GM23338 (cell line): ENCODE measurements at regions not wholly inside any gene's neighbourhood (a gene's known extent, or its start where the extent isn't known, plus 50 kb on each side); places are given as distances from the start of the nearest gene placed in this dataset.

Source experiments
- ATAC-seq: fragments of 200-7000 bp; cut with Tn5 transposase; 3 replicates; pipeline ENCODE4 v1.9.1; 2020
- DNase-seq: peaks from one replicate; pipeline ENCODE4 v3.0.0-alpha.2; 2015; ENCODE audit warnings: low spot score
- H2AFZ ChIP-seq: fragments of 200-600 bp; sonication (generic); 2 replicates; pipeline ENCODE4 v1.8.0; 2016; ENCODE audit warnings: antibody characterized with exemption, mild to moderate bottlenecking, moderate library complexity
- H3F3A ChIP-seq: fragments of 200-600 bp; sonication (generic); replicated peaks from 2 replicates; pipeline ENCODE4 v1.8.0; 2017; ENCODE audit warnings: antibody characterized with exemption, mixed run types, low read depth
- H3K27ac ChIP-seq: fragments of 200-600 bp; sonication (generic); 2 replicates; pipeline ENCODE4 v1.6.1; 2016; ENCODE audit warnings: low read depth
- H3K27me3 ChIP-seq: fragments of 200-600 bp; sonication (generic); 2 replicates; pipeline ENCODE4 v1.8.0; 2016; ENCODE audit warnings: mild to moderate bottlenecking, mixed run types, moderate library complexity; ENCODE audit not compliant: insufficient read depth
- H3K36me3 ChIP-seq: fragments of 200-600 bp; sonication (generic); 2 replicates; pipeline ENCODE4 v1.8.0; 2016; ENCODE audit warnings: mild to moderate bottlenecking; ENCODE audit not compliant: insufficient read depth
- H3K4me1 ChIP-seq: fragments of 200-600 bp; sonication (generic); 2 replicates; pipeline ENCODE4 v1.8.0; 2016; ENCODE audit warnings: mild to moderate bottlenecking, moderate library complexity; ENCODE audit not compliant: insufficient read depth
- H3K4me2 ChIP-seq: fragments of 200-600 bp; sonication (generic); 2 replicates; pipeline ENCODE4 v1.7.1; 2017; ENCODE audit warnings: mixed run types
- H3K4me3 ChIP-seq: fragments of 200-600 bp; sonication (generic); 2 replicates; pipeline ENCODE4 v1.6.1; 2016; ENCODE audit warnings: mixed run types
- H3K79me2 ChIP-seq: fragments of 200-600 bp; sonication (generic); replicated peaks from 2 replicates; pipeline ENCODE4 v1.8.0; 2017; ENCODE audit warnings: mild to moderate bottlenecking; ENCODE audit not compliant: insufficient read depth
- H3K9me2 ChIP-seq: fragments of 200-600 bp; sonication (generic); 2 replicates; pipeline ENCODE4 v1.8.0; 2017; ENCODE audit not compliant: insufficient read depth
- H4K20me1 ChIP-seq: fragments of 200-600 bp; sonication (generic); replicated peaks from 2 replicates; pipeline ENCODE4 v1.8.0; 2017; ENCODE audit warnings: mild to moderate bottlenecking; ENCODE audit not compliant: insufficient read depth
- H3K27ac Mint-ChIP-seq: 2 replicates; pipeline ENCODE4 v1.8.0; 2020; ENCODE audit warnings: inconsistent platforms, mild to moderate bottlenecking, moderate library complexity, mixed read lengths
- H3K27me3 Mint-ChIP-seq: 3 replicates; pipeline ENCODE4 v1.8.0; 2022; ENCODE audit warnings: low read depth, mild to moderate bottlenecking, moderate library complexity, mixed read lengths, inconsistent platforms; ENCODE audit not compliant: insufficient read depth, poor library complexity
- H3K36me3 Mint-ChIP-seq: 3 replicates; pipeline ENCODE4 v1.8.0; 2021; ENCODE audit warnings: low read depth, mild to moderate bottlenecking, inconsistent platforms, moderate library complexity, mixed read lengths
- H3K4me1 Mint-ChIP-seq: 3 replicates; pipeline ENCODE4 v1.8.0; 2020; ENCODE audit warnings: mild to moderate bottlenecking, inconsistent platforms, mixed read lengths
- H3K4me3 Mint-ChIP-seq: 3 replicates; pipeline ENCODE4 v1.8.0; 2021; ENCODE audit warnings: moderate library complexity, mild to moderate bottlenecking, inconsistent platforms, mixed read lengths
- H3K9me3 Mint-ChIP-seq: 3 replicates; pipeline ENCODE4 v1.8.0; 2020; ENCODE audit warnings: moderate library complexity, mild to moderate bottlenecking, inconsistent platforms, mixed read lengths
- CREB1 ChIP-seq: fragments of 250-450 bp; sonication (Bioruptor Pico); IDR thresholded peaks from 2 replicates; pipeline ENCODE4 v1.5.0; 2020; ENCODE audit warnings: low read depth, mild to moderate bottlenecking, moderate library complexity
- CTCF ChIP-seq, 2 experiments: fragments of 200-600 bp in 1 of 2; sonication (generic) in 1 of 2; conservative IDR thresholded peaks; 2 replicates each; pipeline versions ENCODE4 v1.5.1 to v1.6.1; 2016 to 2017; ENCODE audit warnings: antibody characterized with exemption in 2 of 2, low read depth in 2 of 2, mild to moderate bottlenecking in 2 of 2, moderate library complexity in 1 of 2
- ETS1 ChIP-seq: IDR thresholded peaks from 2 replicates; pipeline ENCODE4 v1.6.1; 2016; ENCODE audit warnings: antibody characterized with exemption
- EZH2phosphoT487 ChIP-seq: fragments of 200-600 bp; sonication (generic); IDR thresholded peaks from one replicate; pipeline ENCODE4 v1.8.1; 2018; ENCODE audit warnings: antibody characterized with exemption; ENCODE audit not compliant: unreplicated experiment
- JUNB ChIP-seq: IDR thresholded peaks from one replicate; pipeline ENCODE4 v1.6.1; 2016; ENCODE audit warnings: antibody characterized with exemption; ENCODE audit not compliant: unreplicated experiment
- NANOG ChIP-seq: IDR thresholded peaks from 2 replicates; pipeline ENCODE4 v1.6.1; 2016; ENCODE audit warnings: antibody characterized with exemption, borderline replicate concordance
- REST ChIP-seq: IDR thresholded peaks from one replicate; pipeline ENCODE4 v1.6.1; 2018; ENCODE audit warnings: antibody characterized with exemption; ENCODE audit not compliant: unreplicated experiment
- ZNF114 ChIP-seq: fragments of 250-450 bp; sonication (Bioruptor Pico); IDR thresholded peaks from 2 replicates; pipeline ENCODE4 v1.5.0; 2020; ENCODE audit warnings: mild to moderate bottlenecking, moderate library complexity
- ZNF331 ChIP-seq: fragments of 250-450 bp; sonication (Bioruptor Pico); IDR thresholded peaks from 2 replicates; pipeline ENCODE4 v1.5.0; 2020; ENCODE audit warnings: low read depth, mild to moderate bottlenecking, moderate library complexity
- ZNF462 ChIP-seq: fragments of 250-450 bp; sonication (Bioruptor Pico); IDR thresholded peaks from 2 replicates; pipeline ENCODE4 v1.5.0; 2020; ENCODE audit warnings: mild to moderate bottlenecking, moderate library complexity

- H3K9me2 ChIP-seq: 0 out of 2 replicates have a peak, but pooled peaks cover 3% of the 10 kb centered on the region
- no peak overlapping the region for H3K4me3 ChIP-seq
- DNase-seq (no peak), ATAC-seq (no peak)
- Mint-ChIP-seq H3K4me3 (no peak overlapping the region), H3K27ac (no peak overlapping the region), H3K4me1 (no peaks in the 10 kb centered on the region; the same call in 2 of the 3 replicates), H3K9me3 (no peaks in the 10 kb centered on the region), H3K36me3 (no peaks in the 10 kb centered on the region), H3K27me3 (peaks cover 7% of the 10 kb centered on the region)
- H3K27me3 ChIP-seq: no peaks in the 10 kb centered on the region
- no peaks in the 10 kb centered on the region for H3K36me3 ChIP-seq
- no peak overlapping the region for H3K4me2 ChIP-seq
- H3K27ac ChIP-seq: no peak overlapping the region
- no peak for TF ChIP-seq ZNF114 (CRISPR knock-in tag)
- TF ChIP-seq CTCF (conservative IDR thresholded peaks at IDR 0.05; ENCODE audit: low read depth in 2 of 2): no peak
- no peak for TF ChIP-seq EZH2phosphoT487
- no peak for TF ChIP-seq CREB1
- TF ChIP-seq ETS1: no peak
- TF ChIP-seq ZNF331: no peak
- TF ChIP-seq REST: no peak
- TF ChIP-seq ZNF462 (CRISPR knock-in tag): no peak
- TF ChIP-seq JUNB: no peak
- TF ChIP-seq NANOG: no peak
- no peaks in the 10 kb centered on the region for H3K79me2 ChIP-seq
- H4K20me1 ChIP-seq: no peaks in the 10 kb centered on the region
- H2AFZ ChIP-seq: no peak overlapping the region
- no peaks in the 10 kb centered on the region for H3K4me1 ChIP-seq
- no peaks in the 10 kb centered on the region for H3F3A ChIP-seq
Observed at GRCh38 chr11:112835591-112836255, 125.5 kb upstream of the NCAM1 start.
